Ishikawa (cell line): ENCODE measurements at regions not wholly inside any gene's neighbourhood (a gene's known extent, or its start where the extent isn't known, plus 50 kb on each side); places are given as distances from the start of the nearest gene placed in this dataset.
A peak's percentile ranks its signal among the peaks of the same experiment; 100 is the strongest.

Source experiments
- CEBPB ChIP-seq: IDR thresholded peaks from 2 replicates; pipeline ENCODE4 v1.6.1; 2012
- CREB1 ChIP-seq: IDR thresholded peaks from 2 replicates; pipeline ENCODE4 v1.6.1; 2012; ENCODE audit warnings: low read depth
- EGR1 ChIP-seq: IDR thresholded peaks from 2 replicates; pipeline ENCODE4 v1.6.1; 2012
- EP300 ChIP-seq: IDR thresholded peaks from 2 replicates; pipeline ENCODE4 v1.6.1; 2012; ENCODE audit warnings: borderline replicate concordance
- FOXM1 ChIP-seq: IDR thresholded peaks from 2 replicates; pipeline ENCODE4 v1.6.1; 2012; ENCODE audit warnings: low read depth, borderline replicate concordance
- MAX ChIP-seq: IDR thresholded peaks from 2 replicates; pipeline ENCODE4 v1.6.1; 2012
- NFIC ChIP-seq: IDR thresholded peaks from 2 replicates; pipeline ENCODE4 v1.6.1; 2012
- RAD21 ChIP-seq: IDR thresholded peaks from 2 replicates; pipeline ENCODE4 v1.6.1; 2012; ENCODE audit warnings: low read depth
- REST ChIP-seq: IDR thresholded peaks from 2 replicates; pipeline ENCODE4 v1.6.1; 2012; ENCODE audit warnings: low read depth, mild to moderate bottlenecking
- TAF1 ChIP-seq: IDR thresholded peaks from 2 replicates; pipeline ENCODE4 v1.6.1; 2012; ENCODE audit warnings: low read depth, mild to moderate bottlenecking
- TCF12 ChIP-seq: IDR thresholded peaks from 2 replicates; pipeline ENCODE4 v1.6.1; 2012; ENCODE audit warnings: low read depth
- TEAD4 ChIP-seq: IDR thresholded peaks from 2 replicates; pipeline ENCODE4 v1.6.1; 2012
- USF1 ChIP-seq: IDR thresholded peaks from 2 replicates; pipeline ENCODE4 v1.6.1; 2012
- YY1 ChIP-seq: IDR thresholded peaks from 2 replicates; pipeline ENCODE4 v1.6.1; 2012; ENCODE audit warnings: low read depth
- ZBTB7A ChIP-seq: IDR thresholded peaks from 2 replicates; pipeline ENCODE4 v1.6.1; 2012; ENCODE audit warnings: low read depth

- TF ChIP-seq EGR1, result no peak
- no peak for TF ChIP-seq ZBTB7A
- TF ChIP-seq CEBPB, result no peak
Measured at GRCh38 chr1:88571506-88571905, 112.6 kb upstream of the PKN2 start.

GRCh38 chr1:88579598-88579997, 104.5 kb upstream of the PKN2 start:
- no peak for TF ChIP-seq TEAD4
- no peak for TF ChIP-seq REST
- TF ChIP-seq USF1, result no peak

- no peak for TF ChIP-seq EGR1
- TF ChIP-seq TEAD4, result no peak
- no peak for TF ChIP-seq USF1
Measured at GRCh38 chr1:88581703-88582102, 102.4 kb upstream of the PKN2 start.

- TF ChIP-seq EP300 (no peak), TEAD4 (no peak), REST (no peak), TAF1 (no peak), MAX (no peak), CREB1 (no peak), YY1 (no peak), FOXM1 (no peak), ZBTB7A (no peak), RAD21 (no peak), USF1 (no peak), TCF12 (no peak), CEBPB (no peak), NFIC (no peak), EGR1 (no peak)
Measured at GRCh38 chr1:88593358-88593757, 90.7 kb upstream of the PKN2 start.

GRCh38 chr1:88595355-88596002, 88.6 kb upstream of the PKN2 start:
- TF ChIP-seq RAD21 (peak; percentile 77), TEAD4 (no peak)

- peak; percentile 53 for TF ChIP-seq RAD21
- TF ChIP-seq EP300, result no peak
- TF ChIP-seq CREB1, result no peak
- no peak for TF ChIP-seq MAX
- TF ChIP-seq USF1, result no peak
- TF ChIP-seq NFIC, result no peak
- TF ChIP-seq EGR1, result no peak
- no peak for TF ChIP-seq TAF1
Measured at GRCh38 chr1:88608139-88608943, 75.7 kb upstream of the PKN2 start.
